ENCODE measurements at regions not wholly inside any gene's neighbourhood (a gene's known extent, or its start where the extent isn't known, plus 50 kb on each side); places are given as distances from the start of the nearest gene placed in this dataset.

GRCh38 chr2:57981083-57981768 is 65.4 kb upstream of the VRK2 start:
- TF ChIP-seq CTCF (IDR thresholded peaks at IDR 0.05), result no peak
- TF ChIP-seq POLR2A (IDR thresholded peaks at IDR 0.05), result no peak
